ENCODE measurements at regions not wholly inside any gene's neighbourhood (a gene's known extent, or its start where the extent isn't known, plus 50 kb on each side); places are given as distances from the start of the nearest gene placed in this dataset.

GRCh38 chr11:27217496-27217895 lies 145.5 kb downstream of the CCDC34 start:
- TF ChIP-seq CTCF (conservative IDR thresholded peaks at IDR 0.05; ENCODE audit: low read length): no peak
- TF ChIP-seq EZH2phosphoT487 (IDR thresholded peaks at IDR 0.05; ENCODE audit: borderline replicate concordance, low read depth, low read length): no peak

Data from OCI-LY7 (cell line).